Tongue (tissue), 1 donor: ENCODE measurements at regions not wholly inside any gene's neighbourhood (a gene's known extent, or its start where the extent isn't known, plus 50 kb on each side); places are given as distances from the start of the nearest gene placed in this dataset.

ENCODE experiments used
- DNase-seq: peaks from one replicate; pipeline ENCODE4 v3.0.0-alpha.2; 2015

GRCh38 chr14:71362920-71363584, 455.8 kb downstream of the PCNX1 start:
- DNase-seq = peak; percentile 50

DNA sequence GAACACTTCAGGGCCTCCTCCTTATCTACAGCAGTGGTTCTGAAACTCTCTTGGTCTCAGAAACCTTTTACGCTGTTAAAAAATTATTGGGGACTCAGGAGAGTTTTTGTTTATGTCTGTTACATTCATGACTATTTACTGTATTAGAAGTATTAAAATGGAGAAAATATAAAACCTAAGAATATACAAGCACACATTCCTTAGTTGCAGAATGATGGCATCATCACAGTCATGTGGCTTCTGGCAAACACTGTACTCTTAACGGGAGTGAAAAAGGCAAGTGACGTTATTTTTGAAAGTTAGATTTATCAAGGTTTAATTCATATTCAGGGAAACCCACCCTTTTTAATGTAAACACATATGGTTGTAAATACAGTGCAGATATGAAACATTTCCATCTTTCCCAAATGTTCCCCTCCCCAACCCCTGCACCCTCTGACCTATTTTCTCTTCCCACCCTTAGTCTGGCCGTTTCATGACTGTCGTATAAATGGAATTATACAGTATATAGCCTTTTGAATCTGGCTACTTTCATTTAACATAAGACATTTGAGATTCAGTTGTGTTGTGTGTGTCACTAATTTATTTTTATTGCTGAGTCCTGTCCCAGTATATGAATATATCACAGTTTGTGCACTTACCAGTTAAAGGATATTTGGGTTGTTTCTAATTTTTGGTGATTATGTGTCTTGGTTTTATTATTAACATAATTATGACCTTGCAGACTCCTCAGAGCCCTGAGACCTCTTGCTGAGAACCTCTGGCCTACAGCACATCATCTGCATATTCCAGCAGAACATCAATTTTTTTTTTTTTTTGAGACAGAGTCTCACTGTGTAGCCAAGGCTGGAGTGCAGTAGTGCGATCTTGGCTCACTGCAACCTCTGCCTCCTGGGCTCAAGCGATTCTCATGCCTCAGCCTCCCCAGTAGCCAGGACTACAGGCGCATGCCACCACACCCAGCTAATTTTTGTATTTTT, 457.0 kb downstream of the PCNX1 start:
- DNase-seq = no peak

DNA sequence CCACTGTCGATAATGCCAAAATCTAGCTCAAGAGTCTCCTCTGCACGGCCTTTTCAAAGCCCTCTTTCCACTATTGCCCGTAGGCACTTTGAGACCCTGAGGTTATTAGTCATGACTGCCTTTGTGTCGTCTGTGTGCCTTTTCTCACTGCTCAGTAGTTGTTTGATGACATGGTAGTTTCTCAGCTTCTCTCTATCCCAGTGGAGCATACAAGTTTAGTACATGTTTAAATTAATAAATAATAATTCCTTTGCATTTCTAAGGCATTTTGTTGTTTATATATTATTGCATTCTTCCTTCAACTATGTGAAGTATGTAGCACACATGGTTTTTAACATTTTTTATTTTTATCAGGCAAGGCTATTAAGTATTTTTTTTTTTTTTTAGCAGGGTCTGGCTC, 458.1 kb downstream of the PCNX1 start:
- no peak for DNase-seq

DNA sequence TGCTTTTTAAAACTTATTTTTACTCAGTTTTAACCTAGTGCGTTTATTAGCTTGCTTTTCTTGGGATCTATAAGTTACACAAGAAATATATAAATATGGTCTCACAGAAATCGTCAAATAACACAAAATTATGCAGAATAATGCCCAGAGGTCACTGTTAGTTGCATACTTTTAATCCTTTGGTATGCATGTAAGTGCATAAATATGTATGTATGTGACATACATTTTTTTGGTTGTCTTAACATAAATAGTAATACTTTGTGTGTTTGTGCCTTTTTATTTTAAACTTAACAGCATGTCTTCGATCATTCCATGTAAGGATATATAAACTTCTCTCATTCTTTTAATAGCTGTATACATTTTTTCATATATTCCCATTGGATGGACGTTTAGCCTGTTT, 459.6 kb downstream of the PCNX1 start:
- DNase-seq = no peak

DNA sequence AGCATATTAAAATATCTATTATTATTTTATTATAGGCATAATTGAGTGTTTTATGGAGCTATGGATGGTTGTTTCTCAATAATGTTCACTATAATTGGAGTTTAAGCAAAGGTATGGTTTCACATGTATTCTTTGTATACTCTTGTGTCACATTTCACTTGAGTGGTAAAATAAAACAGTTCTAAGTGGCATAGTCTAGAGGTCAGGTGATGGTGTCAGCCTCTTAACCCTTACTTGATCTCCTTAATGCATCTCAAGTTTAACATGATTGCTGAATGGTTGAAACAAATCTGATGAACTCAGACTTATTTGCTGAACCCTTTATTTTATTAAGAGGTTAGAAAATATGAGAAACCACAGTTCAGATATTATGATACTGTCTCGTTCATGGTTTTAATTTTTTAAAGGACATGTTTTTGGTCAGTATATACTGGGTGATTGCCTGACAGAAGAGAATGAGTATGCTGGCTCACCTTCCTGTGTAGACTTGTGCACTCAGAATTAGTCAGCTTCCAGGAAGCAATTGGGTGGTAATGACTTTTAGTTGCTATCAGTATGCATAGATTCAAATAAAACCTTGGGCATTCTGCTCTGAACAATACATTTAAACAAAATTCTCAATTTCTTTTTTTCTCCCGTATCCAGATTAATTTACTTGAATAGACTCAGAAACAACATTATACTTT, 464.6 kb downstream of the PCNX1 start:
- DNase-seq = no peak

- DNase-seq = peak; percentile 51
These were observed 465.2 kb downstream of the PCNX1 start for GRCh38 chr14:71372411-71372838.

- DNase-seq = no peak
These were observed 466.5 kb downstream of the PCNX1 start for GRCh38 chr14:71373773-71374172.

DNA sequence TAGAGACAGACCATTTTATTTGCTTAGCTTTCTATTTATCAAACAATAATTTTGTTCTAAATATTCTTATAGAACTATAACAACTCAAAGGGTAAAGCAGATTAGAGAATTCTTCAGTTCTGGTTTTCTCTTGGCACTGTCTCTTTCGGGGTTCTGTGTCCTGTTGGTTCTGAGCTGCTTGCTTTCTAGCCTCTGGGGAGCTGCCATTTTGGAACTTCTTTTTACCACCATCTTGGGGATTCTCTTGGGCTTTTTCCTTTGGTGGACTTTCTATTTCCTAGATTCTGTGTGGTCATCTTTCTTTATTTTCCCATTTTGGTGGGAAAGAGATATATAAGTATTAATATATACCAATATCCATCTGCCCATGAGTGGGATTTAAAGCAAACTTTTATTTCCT, 467.7 kb downstream of the PCNX1 start:
- no peak for DNase-seq

- no peak for DNase-seq
These were observed 469.8 kb downstream of the PCNX1 start for GRCh38 chr14:71377099-71377498.

DNA sequence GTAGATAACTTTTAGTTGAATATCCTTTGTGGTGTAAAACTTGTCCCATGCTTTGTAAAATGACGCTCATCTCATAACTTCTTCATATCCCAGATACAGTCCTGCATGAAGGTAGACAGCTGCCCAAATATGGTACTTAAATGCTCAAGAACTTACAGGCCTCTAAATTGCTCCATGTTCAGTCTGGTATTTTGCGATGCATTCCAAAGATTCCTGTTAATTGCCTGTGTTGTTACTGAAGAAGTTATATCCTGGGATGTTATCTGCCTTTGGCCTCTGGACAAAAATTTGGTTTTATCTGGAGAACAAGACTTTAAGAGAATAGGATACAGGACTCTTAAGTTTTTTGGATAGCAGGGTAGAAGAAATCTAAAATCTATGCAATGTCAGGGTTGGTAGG, 473.0 kb downstream of the PCNX1 start:
- no peak for DNase-seq

DNA sequence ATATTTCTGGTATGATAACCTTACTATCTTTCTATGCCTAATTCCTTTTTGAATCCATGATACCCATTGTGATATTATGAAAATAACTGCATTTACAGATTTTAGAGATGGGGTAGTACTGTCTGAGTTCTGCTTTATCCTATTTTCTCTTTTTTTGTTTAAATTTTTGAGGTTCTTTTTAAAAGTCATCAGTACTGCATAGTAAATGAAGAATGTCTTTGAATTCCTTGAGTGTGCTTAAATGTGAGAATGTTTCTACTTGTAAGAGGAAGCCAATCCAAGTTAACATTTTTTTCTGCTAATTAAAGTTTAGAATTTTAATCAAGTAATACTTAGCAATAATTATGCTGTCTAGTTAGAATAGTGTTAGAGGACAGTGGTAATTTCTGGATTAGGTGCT, 474.6 kb downstream of the PCNX1 start:
- DNase-seq = no peak

GRCh38 chr14:71382315-71382714, 475.1 kb downstream of the PCNX1 start:
- DNase-seq = no peak

- DNase-seq = no peak
These were observed 476.3 kb downstream of the PCNX1 start for GRCh38 chr14:71383510-71383909.

GRCh38 chr14:71384007-71384845, 477.0 kb downstream of the PCNX1 start:
- DNase-seq = no peak

GRCh38 chr14:71387753-71388152, 480.5 kb downstream of the PCNX1 start:
- no peak for DNase-seq

- peak; percentile 18 for DNase-seq
These were observed 481.1 kb downstream of the PCNX1 start for GRCh38 chr14:71388336-71388735.

GRCh38 chr14:71388862-71389261, 481.6 kb downstream of the PCNX1 start:
- DNase-seq = no peak

DNA sequence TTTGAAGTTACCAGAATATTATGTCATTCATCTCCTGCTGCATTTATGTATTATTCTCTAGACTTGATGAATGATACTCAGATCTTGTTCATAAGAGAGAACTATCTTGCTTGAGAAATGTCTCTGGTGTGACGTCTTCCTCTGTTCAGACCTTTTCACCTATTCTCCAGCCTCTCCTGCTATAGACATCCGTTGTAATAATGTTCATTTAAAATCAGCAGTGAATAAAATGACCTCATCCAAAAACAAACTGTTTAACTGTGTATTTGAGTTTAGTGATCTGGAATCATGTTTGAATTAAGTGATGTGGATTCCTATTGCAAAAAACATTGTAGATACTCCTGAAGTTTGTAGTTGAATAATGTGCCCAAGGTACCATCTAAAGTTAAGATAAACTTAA, 487.1 kb downstream of the PCNX1 start:
- DNase-seq = no peak

DNA sequence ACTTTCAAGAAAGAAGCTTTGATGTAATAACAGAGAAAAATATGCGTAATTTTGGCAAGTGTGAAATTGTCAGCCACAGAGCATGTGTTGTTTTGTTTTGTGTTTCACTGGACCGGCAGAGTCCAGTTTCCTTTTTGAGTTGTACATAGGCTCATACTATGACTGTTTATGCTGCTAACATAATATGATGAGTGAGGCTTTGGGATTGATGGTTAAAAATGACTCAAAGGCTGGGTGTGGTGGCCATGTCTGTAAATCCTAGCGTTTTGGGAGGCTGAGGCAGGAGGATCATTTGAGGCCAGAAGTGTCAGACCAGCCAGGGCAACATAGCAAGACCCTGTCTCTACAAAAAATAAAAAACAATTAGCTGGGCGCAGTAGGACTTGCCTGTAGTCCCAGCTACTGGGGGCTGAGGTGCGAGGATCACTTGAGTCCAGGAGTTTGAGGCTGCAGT, 487.9 kb downstream of the PCNX1 start:
- no peak for DNase-seq

DNA sequence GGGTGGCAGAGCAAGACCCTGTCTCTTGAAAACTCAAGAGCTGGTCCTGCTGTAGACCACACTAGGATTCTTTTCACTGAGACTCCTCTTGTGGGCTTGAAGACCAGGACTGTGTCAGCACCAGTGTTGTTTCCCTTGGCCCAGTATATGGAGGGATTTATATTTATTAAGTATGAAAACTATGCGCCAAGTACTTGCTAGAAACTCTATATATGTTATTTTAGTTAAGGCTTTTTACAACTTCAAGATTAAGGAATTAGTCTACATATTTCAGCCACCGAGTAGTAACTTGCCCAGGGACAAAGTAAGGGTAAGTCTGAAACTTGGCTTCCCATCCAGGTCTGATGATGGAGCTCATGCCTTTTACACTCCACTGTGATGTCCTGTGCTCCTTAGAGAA, 488.4 kb downstream of the PCNX1 start:
- no peak for DNase-seq

DNA sequence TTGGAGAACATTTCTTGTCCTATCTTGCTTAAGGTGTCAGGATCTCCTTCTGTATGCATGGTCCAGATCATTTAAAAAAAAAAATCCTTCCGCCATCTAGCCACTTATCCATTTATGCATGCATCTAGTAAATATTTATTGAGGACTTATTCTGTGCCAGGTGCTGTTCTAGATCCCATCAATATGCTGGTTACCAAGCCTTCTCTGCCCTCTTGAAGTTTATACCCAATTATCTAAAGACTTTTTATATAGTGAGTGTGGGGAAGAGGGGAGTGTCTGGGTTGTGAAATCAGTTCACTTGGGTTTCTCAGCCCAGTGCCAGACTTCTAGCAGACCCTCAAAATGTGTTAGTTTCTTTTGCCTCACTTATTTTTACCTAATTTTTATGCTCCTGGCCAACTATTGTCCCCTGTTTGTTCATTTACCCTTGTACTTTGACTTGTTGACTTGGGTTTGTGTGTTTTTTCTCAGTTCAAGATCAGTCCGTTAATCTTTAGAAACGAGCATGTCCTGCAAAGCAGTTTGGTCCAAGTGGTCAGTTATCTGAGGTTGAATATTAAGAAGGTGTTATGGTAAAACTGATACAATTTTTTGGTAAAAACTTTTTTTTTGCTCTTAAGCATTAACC, 488.9 kb downstream of the PCNX1 start:
- no peak for DNase-seq
